ENCODE measurements at regions not wholly inside any gene's neighbourhood (a gene's known extent, or its start where the extent isn't known, plus 50 kb on each side); places are given as distances from the start of the nearest gene placed in this dataset.

DNA sequence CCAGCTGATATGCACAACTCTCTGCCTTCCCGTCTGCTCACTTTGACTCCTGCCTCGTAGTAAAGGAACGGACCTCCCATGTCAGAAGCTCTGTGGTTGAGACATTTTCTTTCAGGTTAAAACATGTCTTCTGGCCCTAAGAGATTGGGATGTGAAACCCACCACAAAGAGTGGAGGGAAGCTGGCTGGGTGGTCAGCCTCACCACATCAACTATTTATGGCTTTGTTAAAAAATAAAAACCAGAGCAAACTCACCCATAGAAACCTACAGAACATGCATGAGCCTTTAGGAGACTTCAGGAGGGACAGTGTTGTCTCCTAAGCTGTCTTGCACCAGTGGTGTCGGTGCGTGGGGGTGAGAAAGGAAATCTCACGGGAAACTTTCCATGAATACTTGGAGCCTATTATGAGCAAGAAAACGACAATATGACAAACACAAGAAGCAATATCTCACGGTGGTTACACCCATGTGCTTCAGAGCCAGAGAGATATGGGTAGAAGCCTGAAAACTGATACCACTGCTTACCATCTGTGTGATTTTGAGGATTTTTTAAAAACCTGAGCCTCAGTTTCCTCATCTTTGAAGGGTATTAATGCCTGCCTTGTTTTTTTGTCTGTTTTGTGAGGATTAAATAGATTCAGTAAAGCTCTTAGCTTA, 61.7 kb upstream of the XYLT1 start:
- intact Hi-C loops (cut with micrococcal nuclease) = no loop called here
- peaks cover 3% of the 10 kb centered on the region for H3K9me3 Mint-ChIP-seq
- CTCF ChIA-PET = interaction anchor here (1.2 kb wide), 1 partner anchor 24 kb away, joined by 3 read pairs; no protein-coding TSS in a partner anchor
- no peak overlapping the region for H3K27ac Mint-ChIP-seq
- no peak for DNase-seq
- H3K27me3 Mint-ChIP-seq (ENCODE audit: low read depth) = no peaks in the 10 kb centered on the region
- H3K36me3 Mint-ChIP-seq (ENCODE audit: low read depth) = no peaks in the 10 kb centered on the region
- H3K4me1 Mint-ChIP-seq (ENCODE audit: low read depth) = peaks cover 11% of the 10 kb centered on the region
- no peak overlapping the region for H3K4me3 Mint-ChIP-seq

DNA sequence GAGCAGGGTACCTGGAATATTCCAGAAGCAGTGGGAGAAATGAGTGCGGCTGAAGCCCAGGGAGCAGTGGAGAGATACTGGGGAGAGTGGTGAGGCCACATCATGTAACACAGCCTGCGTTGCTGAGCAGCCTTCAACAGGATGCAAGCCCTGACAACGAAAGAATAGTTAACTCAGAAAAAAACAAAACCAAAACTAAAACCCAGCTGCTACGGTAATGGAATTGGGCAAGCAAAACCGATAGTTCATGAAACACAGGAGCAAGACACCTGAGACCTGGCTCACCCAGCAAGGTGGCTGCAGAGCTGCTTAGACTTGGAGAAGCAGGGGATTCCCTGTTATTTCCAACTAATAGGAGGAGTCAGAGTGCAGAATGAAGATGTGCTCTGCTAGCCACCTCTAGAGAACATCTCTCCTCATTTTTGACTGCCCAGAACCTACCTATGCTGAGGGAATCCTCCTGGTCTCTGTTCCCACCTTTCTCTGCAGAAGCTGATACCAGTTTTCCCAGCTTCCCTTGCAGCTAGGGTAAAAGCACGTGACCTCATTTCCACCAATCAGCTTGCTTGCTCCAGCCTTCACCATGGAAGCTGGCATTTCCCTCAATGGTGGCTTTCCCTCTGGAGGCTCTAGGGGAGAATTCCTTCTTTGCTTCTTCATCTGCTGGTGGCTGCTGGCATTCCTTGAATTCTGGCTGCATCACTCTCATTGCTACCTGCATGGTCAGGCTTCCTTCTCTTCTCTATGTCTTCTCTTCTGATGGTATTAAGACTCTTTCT, 59.4 kb upstream of the XYLT1 start:
- intact Hi-C loops (cut with micrococcal nuclease) = no loop called here
- peak; percentile 50 for DNase-seq
- Mint-ChIP-seq H3K4me1 (ENCODE audit: low read depth) (peaks cover 13% of the 10 kb centered on the region), H3K27ac (peak overlapping the region; percentile 50), H3K27me3 (ENCODE audit: low read depth) (no peaks in the 10 kb centered on the region), H3K36me3 (ENCODE audit: low read depth) (no peaks in the 10 kb centered on the region), H3K4me3 (peak overlapping the region; percentile 65), H3K9me3 (peaks cover 3% of the 10 kb centered on the region)
- CTCF ChIA-PET = interaction anchor here (0.6 to 1.0 kb wide), 3 partner anchors 15 to 318 kb away, joined by 3 to 4 read pairs (median 3); no protein-coding TSS in a partner anchor

- CTCF ChIA-PET = no interaction called here
- peaks cover 13% of the 10 kb centered on the region for H3K4me1 Mint-ChIP-seq (ENCODE audit: low read depth)
- DNase-seq = no peak
- H3K27me3 Mint-ChIP-seq (ENCODE audit: low read depth) = no peaks in the 10 kb centered on the region
- intact Hi-C loops (cut with micrococcal nuclease) = no loop called here
- H3K9me3 Mint-ChIP-seq = peaks cover 3% of the 10 kb centered on the region
- H3K36me3 Mint-ChIP-seq (ENCODE audit: low read depth) = no peaks in the 10 kb centered on the region
- H3K27ac Mint-ChIP-seq = no peak overlapping the region
- no peak overlapping the region for H3K4me3 Mint-ChIP-seq
These were observed 56.5 kb upstream of the XYLT1 start for GRCh38 chr16:17526956-17527937.

- no peak overlapping the region for H3K4me3 Mint-ChIP-seq
- no peaks in the 10 kb centered on the region for H3K27me3 Mint-ChIP-seq (ENCODE audit: low read depth)
- no peak for DNase-seq
- H3K36me3 Mint-ChIP-seq (ENCODE audit: low read depth) = no peaks in the 10 kb centered on the region
- CTCF ChIA-PET = no interaction called here
- H3K4me1 Mint-ChIP-seq (ENCODE audit: low read depth) = peaks cover 4% of the 10 kb centered on the region
- intact Hi-C loops (cut with micrococcal nuclease) = no loop called here
- no peak overlapping the region for H3K27ac Mint-ChIP-seq
- no peaks in the 10 kb centered on the region for H3K9me3 Mint-ChIP-seq
These were observed 53.9 kb upstream of the XYLT1 start for GRCh38 chr16:17524656-17525055.

- Mint-ChIP-seq H3K4me1 (ENCODE audit: low read depth) (no peaks in the 10 kb centered on the region), H3K27ac (no peak overlapping the region), H3K4me3 (no peak overlapping the region), H3K27me3 (ENCODE audit: low read depth) (peaks cover 3% of the 10 kb centered on the region), H3K9me3 (no peaks in the 10 kb centered on the region), H3K36me3 (ENCODE audit: low read depth) (no peaks in the 10 kb centered on the region)
- intact Hi-C loops (cut with micrococcal nuclease) = no loop called here
- no peak for DNase-seq
- CTCF ChIA-PET = interaction anchor here (0.5 to 1.4 kb wide), 2 partner anchors 10 to 58 kb away, joined by 3 to 4 read pairs; no protein-coding TSS in a partner anchor
These were observed 49.8 kb upstream of the XYLT1 start for GRCh38 chr16:17520561-17520960.

Measured in activated naive CD4-positive, alpha-beta T cell treated with anti-CD3 and anti-CD28 coated beads for 36 hours (primary cell).